ENCODE measurements at regions not wholly inside any gene's neighbourhood (a gene's known extent, or its start where the extent isn't known, plus 50 kb on each side); places are given as distances from the start of the nearest gene placed in this dataset.

GRCh38 chr13:78370231-78370630 is 233.1 kb downstream of the POU4F1 start:
- no peak for ATAC-seq

GRCh38 chr13:78364711-78365110 is 238.6 kb downstream of the POU4F1 start:
- no peak for ATAC-seq
- no peak for DNase-seq (ENCODE audit: low spot score)

More at GRCh38 chr13:78370231-78370630, 233.1 kb downstream of the POU4F1 start:
- DNase-seq (ENCODE audit: low spot score), result no peak

GRCh38 chr13:78341032-78341431 is 262.3 kb downstream of the POU4F1 start:
- ATAC-seq, result no peak
- no peak for DNase-seq (ENCODE audit: low spot score)

- DNase-seq (ENCODE audit: low spot score), result no peak
- ATAC-seq, result no peak
Observed at GRCh38 chr13:78339927-78340326, 263.4 kb downstream of the POU4F1 start.

- DNase-seq (ENCODE audit: low spot score) (no peak), ATAC-seq (no peak)
Observed at GRCh38 chr13:78334059-78334458, 269.3 kb downstream of the POU4F1 start.

- no peak for DNase-seq (ENCODE audit: low spot score)
- ATAC-seq, result no peak
Observed at GRCh38 chr13:78326633-78327032, 276.7 kb downstream of the POU4F1 start.

GRCh38 chr13:78325585-78325984 is 277.8 kb downstream of the POU4F1 start:
- ATAC-seq (no peak), DNase-seq (ENCODE audit: low spot score) (no peak)

- DNase-seq (ENCODE audit: low spot score) (no peak), ATAC-seq (no peak)
Observed at GRCh38 chr13:78323848-78324247, 279.5 kb downstream of the POU4F1 start.

GRCh38 chr13:78323040-78323439 is 280.3 kb downstream of the POU4F1 start:
- DNase-seq (ENCODE audit: low spot score) (no peak), ATAC-seq (no peak)

GRCh38 chr13:78319101-78319627 is 284.2 kb downstream of the POU4F1 start:
- ATAC-seq, result no peak
- no peak for DNase-seq (ENCODE audit: low spot score)

GRCh38 chr13:78317030-78317429 is 286.3 kb downstream of the POU4F1 start:
- ATAC-seq (peak; percentile 82), DNase-seq (ENCODE audit: low spot score) (no peak)

GRCh38 chr13:78309497-78310180 is 293.7 kb downstream of the POU4F1 start:
- peak; percentile 41 for ATAC-seq

GRCh38 chr13:78306519-78307206 is 296.7 kb downstream of the POU4F1 start:
- ATAC-seq (no peak), DNase-seq (ENCODE audit: low spot score) (no peak)

More at GRCh38 chr13:78309497-78310180, 293.7 kb downstream of the POU4F1 start:
- no peak for DNase-seq (ENCODE audit: low spot score)

GRCh38 chr13:78305171-78305570 is 298.2 kb downstream of the POU4F1 start:
- ATAC-seq (no peak), DNase-seq (ENCODE audit: low spot score) (no peak)

GRCh38 chr13:78299832-78300623 is 303.3 kb downstream of the POU4F1 start:
- DNase-seq (ENCODE audit: low spot score), result no peak
- ATAC-seq, result no peak

- DNase-seq (ENCODE audit: low spot score) (no peak), ATAC-seq (no peak)
Observed at GRCh38 chr13:78298657-78299056, 304.7 kb downstream of the POU4F1 start.

GRCh38 chr13:78286748-78287147 is 316.6 kb downstream of the POU4F1 start:
- ATAC-seq, result no peak
- DNase-seq (ENCODE audit: low spot score), result no peak

- ATAC-seq (no peak), DNase-seq (ENCODE audit: low spot score) (no peak)
Observed at GRCh38 chr13:78265098-78265497, 338.3 kb downstream of the POU4F1 start.

- DNase-seq (ENCODE audit: low spot score), result no peak
- no peak for ATAC-seq
Observed at GRCh38 chr13:78258304-78258703, 339.7 kb upstream of the EDNRB start.

GRCh38 chr13:78256484-78256883 is 337.9 kb upstream of the EDNRB start:
- DNase-seq (ENCODE audit: low spot score), result no peak

GRCh38 chr13:78254113-78254512 is 335.5 kb upstream of the EDNRB start:
- DNase-seq (ENCODE audit: low spot score), result no peak

More at GRCh38 chr13:78256484-78256883, 337.9 kb upstream of the EDNRB start:
- ATAC-seq, result no peak

More at GRCh38 chr13:78254113-78254512, 335.5 kb upstream of the EDNRB start:
- no peak for ATAC-seq
